ENCODE measurements at regions not wholly inside any gene's neighbourhood (a gene's known extent, or its start where the extent isn't known, plus 50 kb on each side); places are given as distances from the start of the nearest gene placed in this dataset.

- TF ChIP-seq CTCF (IDR thresholded peaks at IDR 0.05) (no peak), ZFX (IDR thresholded peaks at IDR 0.05; ENCODE audit: borderline replicate concordance) (no peak)
These were observed 701.5 kb downstream of the SORCS3 start for GRCh38 chr10:105342606-105343005.

Measured in 22Rv1 (cell line).